ENCODE measurements at regions not wholly inside any gene's neighbourhood (a gene's known extent, or its start where the extent isn't known, plus 50 kb on each side); places are given as distances from the start of the nearest gene placed in this dataset.
A peak's percentile ranks its signal among the peaks of the same experiment; 100 is the strongest.

- 43 to 56% methylated on average over 1 of the region's 1 CpG for WGBS, 2 donors
- ATAC-seq: no peak
- FAIRE-seq: peak; percentile 80
- no peaks in the 10 kb centered on the region for H3K9me3 ChIP-seq
- no peak overlapping the region for H3K27ac ChIP-seq
- no peaks in the 10 kb centered on the region for H3K36me3 ChIP-seq
- intact Hi-C loops (cut with DNase I): no loop called here
- no peak for DNase-seq
- no peaks in the 10 kb centered on the region for H3K27me3 ChIP-seq
- H3K4me1 ChIP-seq: no peaks in the 10 kb centered on the region
- no peak for TF ChIP-seq CTCF (IDR thresholded peaks at IDR 0.05)
- H3K4me3 ChIP-seq: no peak overlapping the region
Measured at GRCh38 chr5:87551911-87552310, 139.2 kb upstream of the CCNH start.

DNA sequence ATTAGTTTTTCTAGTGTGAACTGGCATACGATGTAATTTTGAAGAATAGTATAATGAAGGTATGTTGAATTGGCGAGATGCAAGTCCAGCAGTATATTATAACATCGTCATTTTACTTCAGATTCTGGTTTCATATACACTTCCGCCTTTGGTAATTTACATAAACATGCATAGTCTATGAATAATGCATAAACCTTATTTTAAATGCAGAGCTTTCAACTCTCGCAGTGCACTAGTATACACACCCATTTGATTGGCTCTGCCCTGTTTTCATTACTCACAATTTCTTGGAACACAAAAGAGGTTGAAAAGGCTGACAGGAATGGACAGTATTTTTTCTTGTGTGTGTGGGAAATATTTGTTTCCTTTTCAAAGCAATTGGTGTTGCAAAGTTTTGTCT is 128.9 kb upstream of the CCNH start:
- DNase-seq: no peak
- Histone ChIP-seq H3K4me3 (no peak overlapping the region), H3K9me3 (no peaks in the 10 kb centered on the region), H3K4me1 (no peaks in the 10 kb centered on the region), H3K27me3 (peaks cover 0 to 5% (median 0%) of the 10 kb centered on the region in 4 donors), H3K36me3 (no peaks in the 10 kb centered on the region), H3K27ac (no peak overlapping the region)
- no peak for FAIRE-seq
- 52 to 76% methylated on average over 5 of the region's 5 CpGs for WGBS, 2 donors
- ATAC-seq: no peak
- TF ChIP-seq CTCF (IDR thresholded peaks at IDR 0.05): no peak
- intact Hi-C loops (cut with DNase I): no loop called here

DNA sequence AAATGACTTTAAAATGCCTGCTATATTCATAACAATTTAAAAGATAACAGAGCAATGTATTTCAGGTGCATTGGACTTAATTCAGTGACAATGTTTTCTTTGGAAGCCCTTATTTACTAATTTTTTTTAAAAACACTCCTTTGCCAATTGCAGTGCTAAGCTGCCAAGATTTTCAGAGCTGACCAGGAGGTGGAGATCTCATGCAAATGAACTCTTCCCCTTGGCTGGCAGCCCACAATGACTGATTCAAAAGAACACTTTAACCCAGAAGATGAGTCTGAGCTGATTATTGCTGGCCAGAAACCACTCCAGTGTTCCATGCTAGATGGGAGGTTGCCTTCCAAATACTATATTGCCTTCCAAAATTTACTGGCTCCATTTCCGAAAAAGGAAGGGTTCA is 128.3 kb upstream of the CCNH start:
- peaks cover 0 to 5% (median 0%) of the 10 kb centered on the region in 4 donors for H3K27me3 ChIP-seq
- ATAC-seq (peak in 3 of 4 donors; percentile 32 to 81 (median 75)), FAIRE-seq (no peak), DNase-seq (peak in 4 of 6 donors; percentile 17 to 44 (median 37))
- H3K4me3 ChIP-seq: no peak overlapping the region
- intact Hi-C loops (cut with DNase I): no loop called here
- no peaks in the 10 kb centered on the region for H3K9me3 ChIP-seq
- H3K4me1 ChIP-seq: no peaks in the 10 kb centered on the region
- H3K27ac ChIP-seq: no peak overlapping the region
- no peaks in the 10 kb centered on the region for H3K36me3 ChIP-seq
- 50 to 58% methylated on average over 1 of the region's 1 CpG for WGBS, 2 donors
- no peak for TF ChIP-seq CTCF (IDR thresholded peaks at IDR 0.05)

- Histone ChIP-seq H3K27ac (no peak overlapping the region), H3K27me3 (peaks cover 0 to 5% (median 0%) of the 10 kb centered on the region in 4 donors), H3K9me3 (no peaks in the 10 kb centered on the region), H3K36me3 (no peaks in the 10 kb centered on the region), H3K4me3 (no peak overlapping the region), H3K4me1 (no peaks in the 10 kb centered on the region)
- no peak for FAIRE-seq
- ATAC-seq: no peak
- TF ChIP-seq CTCF (IDR thresholded peaks at IDR 0.05): no peak
- DNase-seq: no peak
- 60 to 71% methylated on average over 1 of the region's 1 CpG for WGBS, 2 donors
- intact Hi-C loops (cut with DNase I): no loop called here
Measured at GRCh38 chr5:87539839-87540238, 127.1 kb upstream of the CCNH start.

GRCh38 chr5:87536365-87536764 is 123.6 kb upstream of the CCNH start:
- intact Hi-C loops (cut with DNase I): no loop called here

More at GRCh38 chr5:87536365-87536764, 123.6 kb upstream of the CCNH start:
- H3K27ac ChIP-seq: no peak overlapping the region
- no peak overlapping the region for H3K4me3 ChIP-seq
- TF ChIP-seq CTCF (IDR thresholded peaks at IDR 0.05): no peak
- ATAC-seq (no peak), DNase-seq (no peak), FAIRE-seq (no peak)
- H3K27me3 ChIP-seq: no peaks in the 10 kb centered on the region
- H3K9me3 ChIP-seq: no peaks in the 10 kb centered on the region
- no peaks in the 10 kb centered on the region for H3K36me3 ChIP-seq
- H3K4me1 ChIP-seq: no peaks in the 10 kb centered on the region

All from pancreas (tissue), 10 donors.